Ishikawa (cell line): ENCODE measurements at regions not wholly inside any gene's neighbourhood (a gene's known extent, or its start where the extent isn't known, plus 50 kb on each side); places are given as distances from the start of the nearest gene placed in this dataset.

Experiments
- CEBPB ChIP-seq: IDR thresholded peaks from 2 replicates; pipeline ENCODE4 v1.6.1; 2012
- CREB1 ChIP-seq: IDR thresholded peaks from 2 replicates; pipeline ENCODE4 v1.6.1; 2012; ENCODE audit warnings: low read depth
- EGR1 ChIP-seq: IDR thresholded peaks from 2 replicates; pipeline ENCODE4 v1.6.1; 2012
- EP300 ChIP-seq: IDR thresholded peaks from 2 replicates; pipeline ENCODE4 v1.6.1; 2012; ENCODE audit warnings: borderline replicate concordance
- FOXM1 ChIP-seq: IDR thresholded peaks from 2 replicates; pipeline ENCODE4 v1.6.1; 2012; ENCODE audit warnings: low read depth, borderline replicate concordance
- MAX ChIP-seq: IDR thresholded peaks from 2 replicates; pipeline ENCODE4 v1.6.1; 2012
- NFIC ChIP-seq: IDR thresholded peaks from 2 replicates; pipeline ENCODE4 v1.6.1; 2012
- RAD21 ChIP-seq: IDR thresholded peaks from 2 replicates; pipeline ENCODE4 v1.6.1; 2012; ENCODE audit warnings: low read depth
- TAF1 ChIP-seq: IDR thresholded peaks from 2 replicates; pipeline ENCODE4 v1.6.1; 2012; ENCODE audit warnings: low read depth, mild to moderate bottlenecking
- TCF12 ChIP-seq: IDR thresholded peaks from 2 replicates; pipeline ENCODE4 v1.6.1; 2012; ENCODE audit warnings: low read depth
- TEAD4 ChIP-seq: IDR thresholded peaks from 2 replicates; pipeline ENCODE4 v1.6.1; 2012
- USF1 ChIP-seq: IDR thresholded peaks from 2 replicates; pipeline ENCODE4 v1.6.1; 2012
- YY1 ChIP-seq: IDR thresholded peaks from 2 replicates; pipeline ENCODE4 v1.6.1; 2012; ENCODE audit warnings: low read depth
- ZBTB7A ChIP-seq: IDR thresholded peaks from 2 replicates; pipeline ENCODE4 v1.6.1; 2012; ENCODE audit warnings: low read depth
- TF ChIP-seq, protein P1 (sequence below): IDR thresholded peaks from 2 replicates; pipeline ENCODE4 v1.6.1; 2012; ENCODE audit warnings: low read depth, mild to moderate bottlenecking

DNA sequence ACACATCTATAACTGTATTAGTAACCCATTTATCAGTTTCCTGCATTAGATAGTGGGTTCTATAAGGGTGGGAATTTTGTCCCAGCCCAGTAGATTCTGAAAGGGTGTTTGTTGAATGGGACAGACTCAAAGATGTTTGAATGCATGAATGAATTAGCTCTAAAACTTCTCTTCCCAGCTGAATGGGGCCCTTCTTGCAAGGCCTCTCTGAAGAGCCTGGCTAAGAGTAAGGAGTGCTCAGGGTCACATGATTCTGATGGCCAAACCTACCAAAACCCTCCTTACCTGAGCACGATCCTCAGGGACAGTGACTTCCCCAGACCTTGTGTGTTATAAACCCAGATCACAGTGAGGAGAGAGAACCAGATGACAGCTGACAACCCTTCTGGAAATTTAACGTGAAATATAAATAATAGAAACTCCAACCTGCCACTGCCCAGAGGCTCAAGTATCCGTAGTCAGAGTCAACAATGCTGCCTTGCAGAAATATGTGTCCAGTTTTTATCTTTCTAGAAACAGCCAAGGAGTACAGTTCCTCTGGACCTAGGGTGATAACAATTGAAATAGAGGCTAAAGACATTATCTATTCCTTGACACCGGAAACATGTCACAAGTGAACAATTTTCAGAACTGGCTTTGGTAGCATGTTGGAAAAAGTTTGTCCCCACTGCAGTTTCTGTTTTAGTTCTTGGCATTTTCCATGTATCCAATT, 268.9 kb upstream of the MAF start:
- TF ChIP-seq, protein P1, sequence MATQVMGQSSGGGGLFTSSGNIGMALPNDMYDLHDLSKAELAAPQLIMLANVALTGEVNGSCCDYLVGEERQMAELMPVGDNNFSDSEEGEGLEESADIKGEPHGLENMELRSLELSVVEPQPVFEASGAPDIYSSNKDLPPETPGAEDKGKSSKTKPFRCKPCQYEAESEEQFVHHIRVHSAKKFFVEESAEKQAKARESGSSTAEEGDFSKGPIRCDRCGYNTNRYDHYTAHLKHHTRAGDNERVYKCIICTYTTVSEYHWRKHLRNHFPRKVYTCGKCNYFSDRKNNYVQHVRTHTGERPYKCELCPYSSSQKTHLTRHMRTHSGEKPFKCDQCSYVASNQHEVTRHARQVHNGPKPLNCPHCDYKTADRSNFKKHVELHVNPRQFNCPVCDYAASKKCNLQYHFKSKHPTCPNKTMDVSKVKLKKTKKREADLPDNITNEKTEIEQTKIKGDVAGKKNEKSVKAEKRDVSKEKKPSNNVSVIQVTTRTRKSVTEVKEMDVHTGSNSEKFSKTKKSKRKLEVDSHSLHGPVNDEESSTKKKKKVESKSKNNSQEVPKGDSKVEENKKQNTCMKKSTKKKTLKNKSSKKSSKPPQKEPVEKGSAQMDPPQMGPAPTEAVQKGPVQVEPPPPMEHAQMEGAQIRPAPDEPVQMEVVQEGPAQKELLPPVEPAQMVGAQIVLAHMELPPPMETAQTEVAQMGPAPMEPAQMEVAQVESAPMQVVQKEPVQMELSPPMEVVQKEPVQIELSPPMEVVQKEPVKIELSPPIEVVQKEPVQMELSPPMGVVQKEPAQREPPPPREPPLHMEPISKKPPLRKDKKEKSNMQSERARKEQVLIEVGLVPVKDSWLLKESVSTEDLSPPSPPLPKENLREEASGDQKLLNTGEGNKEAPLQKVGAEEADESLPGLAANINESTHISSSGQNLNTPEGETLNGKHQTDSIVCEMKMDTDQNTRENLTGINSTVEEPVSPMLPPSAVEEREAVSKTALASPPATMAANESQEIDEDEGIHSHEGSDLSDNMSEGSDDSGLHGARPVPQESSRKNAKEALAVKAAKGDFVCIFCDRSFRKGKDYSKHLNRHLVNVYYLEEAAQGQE: no peak
- no peak for TF ChIP-seq CREB1
- no peak for TF ChIP-seq RAD21
- no peak for TF ChIP-seq TCF12
- no peak for TF ChIP-seq ZBTB7A
- no peak for TF ChIP-seq EGR1
- no peak for TF ChIP-seq YY1
- TF ChIP-seq TAF1: no peak
- no peak for TF ChIP-seq TEAD4
- TF ChIP-seq CEBPB: no peak
- no peak for TF ChIP-seq FOXM1
- no peak for TF ChIP-seq USF1
- no peak for TF ChIP-seq EP300
- TF ChIP-seq NFIC: no peak
- no peak for TF ChIP-seq MAX

- TF ChIP-seq, protein P1: no peak
- TF ChIP-seq TEAD4: no peak
- no peak for TF ChIP-seq CEBPB
- no peak for TF ChIP-seq MAX
Observed at GRCh38 chr16:79868841-79869240, 268.3 kb upstream of the MAF start.

DNA sequence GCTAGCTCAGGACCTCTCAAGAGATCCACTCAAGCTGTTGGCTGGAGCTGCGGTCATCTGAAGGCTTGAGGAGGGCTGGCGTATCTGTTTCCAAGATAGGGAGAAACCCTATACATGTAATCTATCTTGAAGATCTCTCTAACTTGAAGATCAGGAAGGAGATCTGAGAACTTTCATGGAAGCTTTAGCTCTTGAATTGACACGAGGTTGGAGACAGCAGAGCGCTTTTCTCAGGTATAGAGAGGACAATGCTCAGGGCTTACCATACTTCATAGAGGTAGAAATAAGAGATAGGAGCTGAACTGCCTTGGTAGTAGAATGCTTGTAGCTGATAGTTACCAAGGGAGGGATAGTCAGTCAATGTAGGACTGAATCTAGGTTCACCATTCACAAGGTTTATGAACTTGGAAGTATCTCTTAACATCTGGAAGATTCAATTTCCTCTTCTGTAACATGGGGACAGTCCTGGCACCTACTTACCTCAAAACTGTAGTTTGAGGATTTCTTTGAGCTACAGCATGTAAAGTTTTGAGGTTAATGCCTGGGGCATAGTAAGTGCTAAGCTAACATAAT, 267.0 kb upstream of the MAF start:
- TF ChIP-seq USF1 (no peak), FOXM1 (no peak), TCF12 (no peak), TEAD4 (no peak), NFIC (no peak), MAX (no peak), EP300 (no peak), CEBPB (no peak), YY1 (no peak), ZBTB7A (no peak), TAF1 (no peak), CREB1 (no peak), RAD21 (no peak), EGR1 (no peak)
- TF ChIP-seq, protein P1: no peak

GRCh38 chr16:79865918-79866317, 265.4 kb upstream of the MAF start:
- TF ChIP-seq YY1: no peak
- TF ChIP-seq NFIC: no peak
- no peak for TF ChIP-seq CREB1
- TF ChIP-seq USF1: no peak
- no peak for TF ChIP-seq CEBPB
- TF ChIP-seq RAD21: no peak
- TF ChIP-seq MAX: no peak
- TF ChIP-seq TCF12: no peak
- TF ChIP-seq ZBTB7A: no peak
- TF ChIP-seq EGR1: no peak
- TF ChIP-seq TEAD4: no peak
- TF ChIP-seq FOXM1: no peak
- no peak for TF ChIP-seq TAF1
